Lung (tissue), 11 donors: ENCODE measurements at regions not wholly inside any gene's neighbourhood (a gene's known extent, or its start where the extent isn't known, plus 50 kb on each side); places are given as distances from the start of the nearest gene placed in this dataset.

Source experiments
- ATAC-seq: fragments of 200-7000 bp; cut with Tn5 transposase; one replicate; pipeline ENCODE4 v1.9.1; 2020; ENCODE audit warnings: moderate number of reproducible peaks; ENCODE audit not compliant: insufficient read depth, low FRiP score
- DNase-seq, 3 donors: peaks; one replicate each; pipeline ENCODE4 v3.0.0-alpha.2; 2013 to 2017
- H3K27ac ChIP-seq, 2 donors: one replicate each; pipeline ENCODE4 v1.5.1; 2013; ENCODE audit warnings: mild to moderate bottlenecking in 2 of 2, moderate library complexity in 2 of 2, control low read depth in 1 of 2, inconsistent platforms in 1 of 2, low read depth in 1 of 2, low read length in 1 of 2
- H3K27me3 ChIP-seq, 3 donors: one replicate each; pipeline ENCODE4 v1.5.1; 2013; ENCODE audit warnings: low read length in 2 of 3; ENCODE audit not compliant: control insufficient read depth in 3 of 3, insufficient read depth in 3 of 3
- H3K36me3 ChIP-seq, 4 donors: one replicate each; pipeline ENCODE4 v1.5.1; 2013; ENCODE audit warnings: low read length in 4 of 4, mild to moderate bottlenecking in 1 of 4, moderate library complexity in 1 of 4; ENCODE audit not compliant: control insufficient read depth in 4 of 4, insufficient read depth in 4 of 4
- H3K4me1 ChIP-seq, 5 donors: one replicate each; pipeline ENCODE4 v1.5.1; 2013; ENCODE audit warnings: low read length in 5 of 5, mild to moderate bottlenecking in 2 of 5, moderate library complexity in 1 of 5; ENCODE audit not compliant: control insufficient read depth in 5 of 5, insufficient read depth in 5 of 5
- H3K4me3 ChIP-seq: one replicate; pipeline ENCODE4 v1.5.1; 2013; ENCODE audit warnings: mild to moderate bottlenecking, control low read depth, moderate library complexity
- H3K9ac ChIP-seq, 2 donors: one replicate each; pipeline ENCODE4 v1.5.1; 2013; ENCODE audit warnings: low read length in 2 of 2, control low read depth in 1 of 2; ENCODE audit not compliant: insufficient read depth in 1 of 2
- H3K9me3 ChIP-seq, 4 donors: one replicate each; pipeline ENCODE4 v1.5.1; 2013; ENCODE audit warnings: low read length in 3 of 4, mild to moderate bottlenecking in 1 of 4, moderate library complexity in 1 of 4; ENCODE audit not compliant: control insufficient read depth in 4 of 4, insufficient read depth in 3 of 4
- CTCF ChIP-seq: IDR thresholded peaks from 2 replicates; pipeline ENCODE4 v1.5.1; 2012; ENCODE audit warnings: mild to moderate bottlenecking; ENCODE audit errors: control extremely low read depth, extremely low read depth
- WGBS, 2 donors: extraction: QIAGEN DNeasy Blood & Tissue Kit; methylation state at CpG; one replicate each; pipeline ENCODE4 v1.1.7; 2013; 5-methylcytosine and 5-hydroxymethylcytosine counted together
- donor health status: control.
- donor health status: control.
- donor health status: Bipolar disorder and iron deficiency.
- donor health status: healthy.
- donor health status: DM: yes; HTN: yes; CAD: no.

- no peaks in the 10 kb centered on the region for H3K4me1 ChIP-seq
- H3K4me3 ChIP-seq: no peak overlapping the region
- no peak for TF ChIP-seq CTCF
- no peak overlapping the region for H3K27ac ChIP-seq
- H3K9me3 ChIP-seq: peaks cover 0 to 3% (median 0%) of the 10 kb centered on the region in 4 donors
- H3K9ac ChIP-seq: no peak overlapping the region
- ATAC-seq (no peak), DNase-seq (peak in 1 of 3 donors; percentile 4)
- no peaks in the 10 kb centered on the region for H3K27me3 ChIP-seq
- no peaks in the 10 kb centered on the region for H3K36me3 ChIP-seq
- WGBS, 2 donors: 82 to 90% methylated on average over 3 of the region's 3 CpGs
These were observed 318.5 kb upstream of the SEMA3A start for GRCh38 chr7:84513061-84513460.

GRCh38 chr7:84512055-84512454 is 317.5 kb upstream of the SEMA3A start:
- H3K9ac ChIP-seq: no peak overlapping the region
- no peaks in the 10 kb centered on the region for H3K36me3 ChIP-seq
- 97 to 100% methylated on average over 1 of the region's 1 CpG for WGBS, 2 donors
- H3K4me1 ChIP-seq: no peaks in the 10 kb centered on the region
- no peak for DNase-seq
- H3K9me3 ChIP-seq: peaks cover 0 to 3% (median 0%) of the 10 kb centered on the region in 4 donors
- H3K27ac ChIP-seq: no peak overlapping the region
- TF ChIP-seq CTCF: no peak
- H3K4me3 ChIP-seq: no peak overlapping the region
- H3K27me3 ChIP-seq: no peaks in the 10 kb centered on the region
- ATAC-seq: no peak

- ATAC-seq: no peak
- no peak for DNase-seq
- no peak for TF ChIP-seq CTCF
- Histone ChIP-seq H3K9ac (no peak overlapping the region), H3K27me3 (no peaks in the 10 kb centered on the region), H3K27ac (no peak overlapping the region), H3K36me3 (no peaks in the 10 kb centered on the region), H3K4me3 (no peak overlapping the region), H3K4me1 (no peaks in the 10 kb centered on the region), H3K9me3 (peaks cover 0 to 3% (median 0%) of the 10 kb centered on the region in 4 donors)
- WGBS, 2 donors: 63 to 69% methylated on average over 1 of the region's 1 CpG
These were observed 315.9 kb upstream of the SEMA3A start for GRCh38 chr7:84510505-84510904.

GRCh38 chr7:84509522-84509921 is 314.9 kb upstream of the SEMA3A start:
- Histone ChIP-seq H3K4me3 (no peak overlapping the region), H3K9me3 (peaks cover 0 to 3% (median 0%) of the 10 kb centered on the region in 4 donors), H3K4me1 (no peaks in the 10 kb centered on the region), H3K27ac (no peak overlapping the region), H3K9ac (no peak overlapping the region), H3K36me3 (no peaks in the 10 kb centered on the region), H3K27me3 (no peaks in the 10 kb centered on the region)
- no peak for TF ChIP-seq CTCF
- ATAC-seq (no peak), DNase-seq (peak in 1 of 3 donors; percentile 27)
- WGBS, 2 donors: 57 to 85% methylated on average over 1 of the region's 1 CpG
